SK-N-SH (cell line): ENCODE measurements at regions not wholly inside any gene's neighbourhood (a gene's known extent, or its start where the extent isn't known, plus 50 kb on each side); places are given as distances from the start of the nearest gene placed in this dataset.

ENCODE experiments used
- CTCF ChIA-PET: fragments of 300-600, 350-600 bp; formaldehyde crosslinking; extraction: SDS; loops from one replicate; lab custom pipeline; 2021; lab: Yijun Ruan, JAX
- POLR2A ChIA-PET: fragments of 350-600 bp; sonication (Branson Sonifier 250); formaldehyde crosslinking; extraction: SDS; loops from one replicate; lab custom pipeline; 2020; ENCODE audit warnings: antibody characterized with exemption, inconsistent platforms; lab: Yijun Ruan, JAX
- DNase-seq: peaks from one replicate; pipeline ENCODE4 v3.0.0; 2012
- H2AFZ ChIP-seq: fragments of 200-600 bp; sonication (generic); 2 replicates; pipeline ENCODE4 v1.8.1; 2016; ENCODE audit warnings: antibody characterized with exemption, mild to moderate bottlenecking, low read depth
- H3F3A ChIP-seq: fragments of 200-600 bp; sonication (generic); replicated peaks from 2 replicates; pipeline ENCODE3; 2016; ENCODE audit warnings: antibody characterized with exemption, mild to moderate bottlenecking; ENCODE audit not compliant: insufficient read depth
- H3K27ac ChIP-seq, 2 experiments: fragments of 200-500 bp in 1 of 2; fragments of 200-600 bp in 1 of 2; sonication (Bioruptor generic) in 1 of 2; sonication (generic), shearing (Covaris generic) in 1 of 2; 2 replicates each; pipeline versions ENCODE4 v1.5.1 to v1.6.1; 2014 to 2016; ENCODE audit warnings: low read depth in 2 of 2, inconsistent platforms in 1 of 2, low read length in 1 of 2, mild to moderate bottlenecking in 1 of 2, mixed read lengths in 1 of 2
- H3K27me3 ChIP-seq: fragments of 200-600 bp; sonication (generic), shearing (Covaris generic); 2 replicates; pipeline ENCODE4 v1.6.1; 2016; ENCODE audit warnings: mixed run types; ENCODE audit not compliant: insufficient read depth
- H3K36me3 ChIP-seq, 2 experiments: fragments of 200-500 bp in 1 of 2; fragments of 200-600 bp in 1 of 2; sonication (Bioruptor generic) in 1 of 2; sonication (generic) in 1 of 2; replicated peaks in 1 of 2; 2 replicates each; pipeline versions ENCODE3 to v1.5.1; 2014 to 2016; ENCODE audit warnings: low read length in 1 of 2, mild to moderate bottlenecking in 1 of 2; ENCODE audit not compliant: insufficient read depth in 2 of 2, control insufficient read depth in 1 of 2
- H3K4me1 ChIP-seq, 2 experiments: fragments of 200-500 bp in 1 of 2; fragments of 200-600 bp in 1 of 2; sonication (Bioruptor generic) in 1 of 2; sonication (generic), shearing (Covaris generic) in 1 of 2; 2 replicates each; pipeline versions ENCODE4 v1.5.1 to v1.6.1; 2014 to 2016; ENCODE audit warnings: low read depth in 1 of 2, low read length in 1 of 2, mixed run types in 1 of 2; ENCODE audit not compliant: insufficient read depth in 2 of 2, control insufficient read depth in 1 of 2
- H3K4me2 ChIP-seq: fragments of 200-600 bp; sonication (generic), shearing (Covaris generic); 2 replicates; pipeline ENCODE4 v1.6.1; 2017; ENCODE audit warnings: mixed run types
- H3K4me3 ChIP-seq, 2 experiments: fragments of 200-500 bp in 1 of 2; fragments of 200-600 bp in 1 of 2; sonication (Bioruptor generic) in 1 of 2; sonication (generic), shearing (Covaris generic) in 1 of 2; 2 replicates each; pipeline versions ENCODE4 v1.5.1 to v1.8.1; 2014 to 2016; ENCODE audit warnings: low read depth in 2 of 2, inconsistent platforms in 1 of 2, low read length in 1 of 2, mild to moderate bottlenecking in 1 of 2, mixed read lengths in 1 of 2, moderate library complexity in 1 of 2
- H3K79me2 ChIP-seq: fragments of 200-600 bp; sonication (generic); 2 replicates; pipeline ENCODE4 v1.8.1; 2017; ENCODE audit warnings: mild to moderate bottlenecking; ENCODE audit not compliant: insufficient read depth
- H3K9ac ChIP-seq: fragments of 200-600 bp; sonication (generic); 2 replicates; pipeline ENCODE4 v1.6.1; 2017; ENCODE audit warnings: mixed run types
- H3K9me2 ChIP-seq: fragments of 200-600 bp; sonication (generic); 2 replicates; pipeline ENCODE4 v1.6.1; 2017; ENCODE audit warnings: mixed run types
- H3K9me3 ChIP-seq: fragments of 200-600 bp; sonication (generic); 2 replicates; pipeline ENCODE4 v1.6.1; 2017; ENCODE audit warnings: mixed run types, mild to moderate bottlenecking, moderate library complexity
- H4K20me1 ChIP-seq: fragments of 200-600 bp; sonication (generic); 2 replicates; pipeline ENCODE4 v1.6.1; 2017; ENCODE audit warnings: mild to moderate bottlenecking, mixed run types; ENCODE audit not compliant: insufficient read depth
- CHD2 ChIP-seq: fragments of 150-350 bp; IDR thresholded peaks from 2 replicates; pipeline ENCODE4 v1.6.1; 2018; ENCODE audit warnings: low read length; ENCODE audit not compliant: partially characterized antibody
- ELF1 ChIP-seq: IDR thresholded peaks from 2 replicates; pipeline ENCODE4 v1.4.0; 2012
- FOXJ3 ChIP-seq: sonication (generic); formaldehyde crosslinking; IDR thresholded peaks from 2 replicates; pipeline ENCODE4 v1.5.1; 2020; ENCODE audit warnings: mild to moderate bottlenecking, missing genetic modification reagents
- GABPA ChIP-seq: IDR thresholded peaks from 2 replicates; pipeline ENCODE4 v1.4.0; 2012; ENCODE audit warnings: low read depth, mild to moderate bottlenecking
- JUND ChIP-seq: IDR thresholded peaks from 2 replicates; pipeline ENCODE4 v1.4.0; 2012
- MAX ChIP-seq: IDR thresholded peaks from 2 replicates; pipeline ENCODE4 v1.4.0; 2012; ENCODE audit warnings: low read depth
- MXI1 ChIP-seq: IDR thresholded peaks from 2 replicates; pipeline ENCODE4 v1.6.1; 2012; ENCODE audit warnings: mild to moderate bottlenecking, low read depth, low read length, improper control_type of control experiment
- NRF1 ChIP-seq: IDR thresholded peaks from 2 replicates; pipeline ENCODE4 v1.6.1; 2012; ENCODE audit warnings: low read depth, mild to moderate bottlenecking, low read length
- RAD21 ChIP-seq: IDR thresholded peaks from 2 replicates; pipeline ENCODE4 v1.6.1; 2012; ENCODE audit warnings: mild to moderate bottlenecking, low read length
- REST ChIP-seq: IDR thresholded peaks from 2 replicates; pipeline ENCODE4 v1.6.1; 2012; ENCODE audit warnings: mild to moderate bottlenecking, low read depth, low read length, moderate library complexity
- RFX5 ChIP-seq: IDR thresholded peaks from 2 replicates; pipeline ENCODE4 v1.6.1; 2012; ENCODE audit warnings: mild to moderate bottlenecking, improper control_type of control experiment, low read length
- SIN3A ChIP-seq: IDR thresholded peaks from 2 replicates; pipeline ENCODE4 v1.6.1; 2012; ENCODE audit warnings: low read depth, mild to moderate bottlenecking, low read length, moderate library complexity, borderline replicate concordance
- SMC3 ChIP-seq: IDR thresholded peaks from 2 replicates; pipeline ENCODE4 v1.6.1; 2012; ENCODE audit warnings: low read depth, low read length, improper control_type of control experiment
- TEAD4 ChIP-seq: IDR thresholded peaks from 2 replicates; pipeline ENCODE4 v1.4.0; 2012; ENCODE audit warnings: mild to moderate bottlenecking, borderline replicate concordance; ENCODE audit not compliant: insufficient read depth
- USF1 ChIP-seq: IDR thresholded peaks from 2 replicates; pipeline ENCODE4 v1.4.0; 2012; ENCODE audit warnings: low read depth, borderline replicate concordance
- YY1 ChIP-seq: IDR thresholded peaks from 2 replicates; pipeline ENCODE4 v1.4.0; 2012; ENCODE audit warnings: low read depth, mild to moderate bottlenecking
- WGBS: methylation state at CpG from one replicate; pipeline ENCODE4 v1.1.6; 2017; ENCODE audit warnings: low lambda C conversion rate; 5-methylcytosine and 5-hydroxymethylcytosine counted together
- TF ChIP-seq, protein P1 (sequence below): IDR thresholded peaks from 2 replicates; pipeline ENCODE4; 2012
- TF ChIP-seq, protein P2 (sequence below): fragments of 150-350 bp; IDR thresholded peaks from 2 replicates; pipeline ENCODE4 v1.6.1; 2016; ENCODE audit warnings: mild to moderate bottlenecking, low read depth, low read length

GRCh38 chr13:99757756-99758459, 213.7 kb downstream of the ZIC5 start:
- no peak overlapping the region for H3K4me3 ChIP-seq
- no peaks in the 10 kb centered on the region for H3K27me3 ChIP-seq
- H3K9me3 ChIP-seq = no peaks in the 10 kb centered on the region
- no peaks in the 10 kb centered on the region for H4K20me1 ChIP-seq
- H2AFZ ChIP-seq = no peak overlapping the region
- H3K4me1 ChIP-seq = no peaks in the 10 kb centered on the region
- no peaks in the 10 kb centered on the region for H3K36me3 ChIP-seq
- DNase-seq = no peak
- no peaks in the 10 kb centered on the region for H3K79me2 ChIP-seq
- H3K4me2 ChIP-seq = no peak overlapping the region
- 56% methylated on average over 8 of the region's 8 CpGs for WGBS
- TF ChIP-seq ELF1 (no peak), FOXJ3 (CRISPR knock-in tag) (no peak), TEAD4 (no peak), GABPA (no peak), SIN3A (no peak), RAD21 (no peak), REST (no peak), SMC3 (no peak), CHD2 (no peak), MXI1 (no peak), USF1 (no peak), RFX5 (no peak), YY1 (no peak), MAX (no peak), JUND (no peak), NRF1 (no peak)
- TF ChIP-seq, protein P1, sequence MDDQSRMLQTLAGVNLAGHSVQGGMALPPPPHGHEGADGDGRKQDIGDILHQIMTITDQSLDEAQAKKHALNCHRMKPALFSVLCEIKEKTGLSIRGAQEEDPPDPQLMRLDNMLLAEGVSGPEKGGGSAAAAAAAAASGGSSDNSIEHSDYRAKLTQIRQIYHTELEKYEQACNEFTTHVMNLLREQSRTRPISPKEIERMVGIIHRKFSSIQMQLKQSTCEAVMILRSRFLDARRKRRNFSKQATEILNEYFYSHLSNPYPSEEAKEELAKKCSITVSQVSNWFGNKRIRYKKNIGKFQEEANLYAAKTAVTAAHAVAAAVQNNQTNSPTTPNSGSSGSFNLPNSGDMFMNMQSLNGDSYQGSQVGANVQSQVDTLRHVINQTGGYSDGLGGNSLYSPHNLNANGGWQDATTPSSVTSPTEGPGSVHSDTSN = no peak
- TF ChIP-seq, protein P2, sequence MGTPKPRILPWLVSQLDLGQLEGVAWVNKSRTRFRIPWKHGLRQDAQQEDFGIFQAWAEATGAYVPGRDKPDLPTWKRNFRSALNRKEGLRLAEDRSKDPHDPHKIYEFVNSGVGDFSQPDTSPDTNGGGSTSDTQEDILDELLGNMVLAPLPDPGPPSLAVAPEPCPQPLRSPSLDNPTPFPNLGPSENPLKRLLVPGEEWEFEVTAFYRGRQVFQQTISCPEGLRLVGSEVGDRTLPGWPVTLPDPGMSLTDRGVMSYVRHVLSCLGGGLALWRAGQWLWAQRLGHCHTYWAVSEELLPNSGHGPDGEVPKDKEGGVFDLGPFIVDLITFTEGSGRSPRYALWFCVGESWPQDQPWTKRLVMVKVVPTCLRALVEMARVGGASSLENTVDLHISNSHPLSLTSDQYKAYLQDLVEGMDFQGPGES = no peak
- ChIA-PET POLR2A (no interaction called here), CTCF (interaction anchor here (0.7 to 1.1 kb wide), 3 partner anchors 11 to 786 kb away, joined by 3 read pairs; no protein-coding TSS in a partner anchor)
- no peaks in the 10 kb centered on the region for H3K9me2 ChIP-seq
- H3K9ac ChIP-seq = no peak overlapping the region
- no peaks in the 10 kb centered on the region for H3F3A ChIP-seq
- H3K27ac ChIP-seq = no peak overlapping the region
